ENCODE measurements at regions not wholly inside any gene's neighbourhood (a gene's known extent, or its start where the extent isn't known, plus 50 kb on each side); places are given as distances from the start of the nearest gene placed in this dataset.

DNA sequence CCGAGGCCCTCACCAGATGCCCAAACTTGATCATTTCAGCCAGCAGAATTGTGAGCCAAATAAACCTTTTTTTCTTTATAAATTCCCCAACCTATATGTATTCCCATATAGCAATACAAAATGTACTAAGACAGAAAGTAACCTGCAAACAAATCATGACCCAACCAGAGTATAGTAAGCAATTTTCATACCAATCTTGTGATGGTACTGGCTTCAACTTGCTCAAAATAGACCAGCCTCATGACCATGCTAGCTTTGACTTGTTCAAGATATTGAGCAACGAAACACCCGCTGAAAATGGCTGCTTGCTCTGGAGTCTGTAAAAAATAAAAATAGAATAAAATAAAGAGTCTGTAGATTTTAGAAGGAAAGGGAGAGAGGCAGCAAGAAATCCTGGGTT is 97.6 kb downstream of the C1D start:
- Histone ChIP-seq H3K4me3 (ENCODE audit: low read length in 2 of 2) (no peak overlapping the region), H3K9ac (ENCODE audit: low read length in 2 of 2) (no peak overlapping the region), H3K27me3 (ENCODE audit: control insufficient read depth in 1 of 2, insufficient read depth in 2 of 2, low read length in 2 of 2) (no peaks in the 10 kb centered on the region), H3K4me1 (ENCODE audit: control insufficient read depth, insufficient read depth, low read length) (no peaks in the 10 kb centered on the region), H3K9me3 (ENCODE audit: control insufficient read depth in 2 of 2, low read length in 2 of 2) (no peaks in the 10 kb centered on the region), H3K27ac (ENCODE audit: low read length) (no peak overlapping the region), H3K36me3 (ENCODE audit: control insufficient read depth in 2 of 2, insufficient read depth in 2 of 2, low read length in 2 of 2) (no peaks in the 10 kb centered on the region)

DNA sequence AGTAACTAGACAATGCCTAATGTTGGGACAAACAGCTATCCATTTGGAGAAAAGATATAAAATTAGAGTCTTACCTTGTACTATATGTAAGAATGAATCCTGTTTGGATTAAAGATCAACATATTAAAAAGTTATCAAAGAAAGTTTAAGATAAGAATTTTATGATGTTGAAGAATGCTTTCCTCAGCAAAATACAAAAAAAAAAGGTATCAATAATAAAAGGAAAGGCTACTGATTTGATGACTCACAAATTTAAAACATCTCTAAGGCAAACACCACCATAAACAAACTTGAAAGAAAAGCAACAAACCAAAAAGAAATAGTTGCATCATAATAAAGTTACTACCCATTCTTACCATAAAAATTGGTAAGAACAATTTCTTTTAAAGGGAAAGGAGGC is 92.7 kb downstream of the C1D start:
- Histone ChIP-seq H3K9me3 (ENCODE audit: control insufficient read depth in 2 of 2, low read length in 2 of 2) (no peaks in the 10 kb centered on the region), H3K27ac (ENCODE audit: low read length) (no peak overlapping the region), H3K4me1 (ENCODE audit: control insufficient read depth, insufficient read depth, low read length) (no peaks in the 10 kb centered on the region), H3K4me3 (ENCODE audit: low read length in 2 of 2) (no peak overlapping the region), H3K36me3 (ENCODE audit: control insufficient read depth in 2 of 2, insufficient read depth in 2 of 2, low read length in 2 of 2) (no peaks in the 10 kb centered on the region), H3K27me3 (ENCODE audit: control insufficient read depth in 1 of 2, insufficient read depth in 2 of 2, low read length in 2 of 2) (no peaks in the 10 kb centered on the region), H3K9ac (ENCODE audit: low read length in 2 of 2) (no peak overlapping the region)

DNA sequence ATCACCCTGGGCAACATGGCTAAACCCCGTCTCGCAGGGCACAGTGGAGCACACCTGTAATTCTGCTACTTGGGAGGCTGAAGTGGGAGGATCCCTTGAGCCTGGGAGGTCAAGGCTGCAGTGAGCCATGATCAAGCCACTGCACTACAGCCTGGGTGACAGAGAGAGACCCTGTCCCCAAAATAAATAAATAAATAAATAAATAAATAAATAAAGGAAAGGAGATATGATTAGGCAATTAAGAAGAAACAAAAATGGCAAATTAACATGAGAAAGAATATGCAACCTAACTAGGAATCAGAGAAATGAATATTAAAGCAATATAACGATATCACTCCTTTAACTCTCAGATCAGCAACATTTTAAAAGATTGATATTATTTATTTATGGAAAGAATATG is 92.3 kb downstream of the C1D start:
- Histone ChIP-seq H3K9ac (ENCODE audit: low read length in 2 of 2) (no peak overlapping the region), H3K36me3 (ENCODE audit: control insufficient read depth in 2 of 2, insufficient read depth in 2 of 2, low read length in 2 of 2) (no peaks in the 10 kb centered on the region), H3K27ac (ENCODE audit: low read length) (no peak overlapping the region), H3K27me3 (ENCODE audit: control insufficient read depth in 1 of 2, insufficient read depth in 2 of 2, low read length in 2 of 2) (no peaks in the 10 kb centered on the region), H3K9me3 (ENCODE audit: control insufficient read depth in 2 of 2, low read length in 2 of 2) (no peaks in the 10 kb centered on the region), H3K4me1 (ENCODE audit: control insufficient read depth, insufficient read depth, low read length) (no peaks in the 10 kb centered on the region), H3K4me3 (ENCODE audit: low read length in 2 of 2) (no peak overlapping the region)

DNA sequence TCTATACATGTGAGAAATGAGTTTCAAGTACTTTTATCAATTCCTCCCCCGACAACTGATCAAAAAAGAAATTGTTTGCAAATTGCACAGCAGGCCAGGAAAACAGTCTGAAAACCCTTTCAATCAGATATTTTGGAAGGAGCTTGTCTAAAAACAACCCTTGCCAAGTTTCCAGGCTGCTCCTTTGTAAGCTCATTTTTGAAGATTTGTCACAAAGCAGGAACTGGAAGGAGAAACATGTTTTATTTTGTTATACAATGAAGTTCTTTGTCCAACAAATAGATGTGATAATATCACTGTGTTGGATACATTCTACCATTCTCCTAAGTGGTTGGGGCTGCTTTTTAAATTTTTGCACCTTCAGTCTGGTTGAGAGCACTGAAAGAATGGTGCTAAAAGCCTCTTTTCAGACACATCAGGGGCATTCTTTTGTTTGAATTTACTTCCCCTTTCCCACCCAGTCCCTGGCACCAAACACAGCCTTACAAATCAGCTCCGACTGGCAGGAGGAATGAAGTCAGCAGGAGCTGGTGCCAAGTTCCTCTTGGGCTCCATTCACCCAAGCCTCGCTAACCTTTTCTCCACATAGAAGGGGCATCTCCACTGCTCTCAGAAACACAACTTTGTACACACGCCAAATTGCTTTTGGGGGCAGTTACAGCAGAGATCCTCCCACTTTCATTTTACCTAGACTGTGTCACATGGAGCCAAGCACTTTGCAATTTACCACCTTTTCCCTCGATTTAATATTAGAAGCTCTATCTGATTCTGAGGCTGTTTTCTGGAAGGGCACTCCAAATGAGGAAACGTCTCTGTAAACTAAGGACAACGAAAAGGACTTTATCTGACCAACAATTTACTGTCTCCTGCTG is 88.0 kb downstream of the C1D start:
- H3K27ac ChIP-seq (ENCODE audit: low read length), result no peak overlapping the region

DNA sequence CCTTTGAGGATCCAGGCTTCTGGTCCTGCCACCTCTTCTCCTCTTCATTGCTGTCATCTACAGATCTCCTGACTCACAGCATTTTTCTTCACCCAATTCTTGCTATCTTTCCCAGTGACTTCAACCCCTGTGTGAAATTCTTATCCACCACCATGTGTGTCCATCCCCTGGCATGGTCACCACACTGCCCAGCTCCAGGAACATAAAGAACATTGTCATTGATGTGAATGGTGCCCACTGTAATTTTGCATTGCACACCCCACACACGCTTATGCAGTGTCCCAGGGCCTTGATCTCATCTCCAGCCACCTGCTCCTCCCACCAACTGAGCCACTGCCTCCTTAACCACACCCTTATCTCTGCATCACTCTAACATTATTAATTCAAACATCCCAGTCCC is 85.3 kb downstream of the C1D start:
- Histone ChIP-seq H3K27me3 (ENCODE audit: control insufficient read depth in 1 of 2, insufficient read depth in 2 of 2, low read length in 2 of 2) (no peaks in the 10 kb centered on the region), H3K4me3 (ENCODE audit: low read length in 2 of 2) (no peak overlapping the region), H3K4me1 (ENCODE audit: control insufficient read depth, insufficient read depth, low read length) (no peaks in the 10 kb centered on the region)

More for the DNA sequence above, 88.0 kb downstream of the C1D start:
- Histone ChIP-seq H3K4me1 (ENCODE audit: control insufficient read depth, insufficient read depth, low read length) (no peaks in the 10 kb centered on the region), H3K36me3 (ENCODE audit: control insufficient read depth in 2 of 2, insufficient read depth in 2 of 2, low read length in 2 of 2) (no peaks in the 10 kb centered on the region), H3K9ac (ENCODE audit: low read length in 2 of 2) (no peak overlapping the region), H3K9me3 (ENCODE audit: control insufficient read depth in 2 of 2, low read length in 2 of 2) (no peaks in the 10 kb centered on the region), H3K4me3 (ENCODE audit: low read length in 2 of 2) (no peak overlapping the region), H3K27me3 (ENCODE audit: control insufficient read depth in 1 of 2, insufficient read depth in 2 of 2, low read length in 2 of 2) (no peaks in the 10 kb centered on the region)

GRCh38 chr2:67982956-67983355 is 79.8 kb downstream of the C1D start:
- Histone ChIP-seq H3K9ac (ENCODE audit: low read length in 2 of 2) (no peak overlapping the region), H3K4me3 (ENCODE audit: low read length in 2 of 2) (no peak overlapping the region)

More for the DNA sequence above, 85.3 kb downstream of the C1D start:
- H3K27ac ChIP-seq (ENCODE audit: low read length), result no peak overlapping the region
- no peaks in the 10 kb centered on the region for H3K36me3 ChIP-seq (ENCODE audit: control insufficient read depth in 2 of 2, insufficient read depth in 2 of 2, low read length in 2 of 2)
- H3K9ac ChIP-seq (ENCODE audit: low read length in 2 of 2), result no peak overlapping the region
- no peaks in the 10 kb centered on the region for H3K9me3 ChIP-seq (ENCODE audit: control insufficient read depth in 2 of 2, low read length in 2 of 2)

GRCh38 chr2:67984600-67984999 is 78.2 kb downstream of the C1D start:
- H3K36me3 ChIP-seq (ENCODE audit: control insufficient read depth in 2 of 2, insufficient read depth in 2 of 2, low read length in 2 of 2), result no peaks in the 10 kb centered on the region
- no peak overlapping the region for H3K9ac ChIP-seq (ENCODE audit: low read length in 2 of 2)
- H3K27me3 ChIP-seq (ENCODE audit: control insufficient read depth in 1 of 2, insufficient read depth in 2 of 2, low read length in 2 of 2), result no peaks in the 10 kb centered on the region
- H3K27ac ChIP-seq (ENCODE audit: low read length), result no peak overlapping the region
- H3K4me1 ChIP-seq (ENCODE audit: control insufficient read depth, insufficient read depth, low read length), result no peaks in the 10 kb centered on the region
- no peak overlapping the region for H3K4me3 ChIP-seq (ENCODE audit: low read length in 2 of 2)
- H3K9me3 ChIP-seq (ENCODE audit: control insufficient read depth in 2 of 2, low read length in 2 of 2), result peaks cover 3 to 4% of the 10 kb centered on the region in 2 donors

More at GRCh38 chr2:67982956-67983355, 79.8 kb downstream of the C1D start:
- H3K9me3 ChIP-seq (ENCODE audit: control insufficient read depth in 2 of 2, low read length in 2 of 2), result no peaks in the 10 kb centered on the region
- H3K27ac ChIP-seq (ENCODE audit: low read length), result no peak overlapping the region
- H3K4me1 ChIP-seq (ENCODE audit: control insufficient read depth, insufficient read depth, low read length), result no peaks in the 10 kb centered on the region
- H3K36me3 ChIP-seq (ENCODE audit: control insufficient read depth in 2 of 2, insufficient read depth in 2 of 2, low read length in 2 of 2), result no peaks in the 10 kb centered on the region
- H3K27me3 ChIP-seq (ENCODE audit: control insufficient read depth in 1 of 2, insufficient read depth in 2 of 2, low read length in 2 of 2), result no peaks in the 10 kb centered on the region

- Histone ChIP-seq H3K9ac (ENCODE audit: low read length in 2 of 2) (no peak overlapping the region), H3K9me3 (ENCODE audit: control insufficient read depth in 2 of 2, low read length in 2 of 2) (peaks cover 3 to 4% of the 10 kb centered on the region in 2 donors), H3K36me3 (ENCODE audit: control insufficient read depth in 2 of 2, insufficient read depth in 2 of 2, low read length in 2 of 2) (no peaks in the 10 kb centered on the region), H3K27me3 (ENCODE audit: control insufficient read depth in 1 of 2, insufficient read depth in 2 of 2, low read length in 2 of 2) (no peaks in the 10 kb centered on the region), H3K4me1 (ENCODE audit: control insufficient read depth, insufficient read depth, low read length) (no peaks in the 10 kb centered on the region), H3K27ac (ENCODE audit: low read length) (no peak overlapping the region), H3K4me3 (ENCODE audit: low read length in 2 of 2) (no peak overlapping the region)
Measured at GRCh38 chr2:67985586-67985985, 77.2 kb downstream of the C1D start.

DNA sequence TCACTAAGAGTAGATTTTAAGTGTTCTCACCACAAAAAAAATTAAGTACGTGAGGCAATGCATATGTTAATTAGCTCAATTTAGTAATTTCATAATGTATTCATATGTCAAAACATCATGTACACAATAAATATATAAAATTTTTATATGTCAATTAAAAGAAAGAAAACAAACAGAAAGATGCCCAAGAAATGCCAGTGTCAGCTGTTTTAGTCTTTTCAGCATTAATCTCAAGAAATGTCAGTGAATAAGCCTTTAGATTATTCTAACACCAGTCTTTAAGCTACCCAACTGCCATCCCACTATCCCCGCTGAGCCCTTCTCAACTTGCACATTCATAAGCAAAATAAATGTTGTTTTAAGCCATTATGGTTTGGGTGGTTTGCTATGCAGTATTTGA is 76.5 kb downstream of the C1D start:
- no peaks in the 10 kb centered on the region for H3K27me3 ChIP-seq (ENCODE audit: control insufficient read depth in 1 of 2, insufficient read depth in 2 of 2, low read length in 2 of 2)
- peaks cover 3 to 4% of the 10 kb centered on the region in 2 donors for H3K9me3 ChIP-seq (ENCODE audit: control insufficient read depth in 2 of 2, low read length in 2 of 2)
- no peaks in the 10 kb centered on the region for H3K36me3 ChIP-seq (ENCODE audit: control insufficient read depth in 2 of 2, insufficient read depth in 2 of 2, low read length in 2 of 2)
- no peaks in the 10 kb centered on the region for H3K4me1 ChIP-seq (ENCODE audit: control insufficient read depth, insufficient read depth, low read length)
- H3K9ac ChIP-seq (ENCODE audit: low read length in 2 of 2), result no peak overlapping the region
- H3K4me3 ChIP-seq (ENCODE audit: low read length in 2 of 2), result no peak overlapping the region
- H3K27ac ChIP-seq (ENCODE audit: low read length), result no peak overlapping the region
